Neuronal stem cell (in vitro differentiated cells): ENCODE measurements at regions not wholly inside any gene's neighbourhood (a gene's known extent, or its start where the extent isn't known, plus 50 kb on each side); places are given as distances from the start of the nearest gene placed in this dataset.

Source experiments
- DNase-seq: peaks from one replicate; pipeline ENCODE4 v3.0.0-alpha.2; 2013; ENCODE audit warnings: low spot score
- H2AFZ ChIP-seq: one replicate; pipeline ENCODE4 v1.6.1; 2013; ENCODE audit warnings: mild to moderate bottlenecking, low read length, inconsistent platforms
- H2AK5ac ChIP-seq: 2 replicates; pipeline ENCODE4 v1.6.1; 2013; ENCODE audit warnings: low read depth, mild to moderate bottlenecking, inconsistent platforms, low read length, moderate library complexity, mixed read lengths
- H2BK120ac ChIP-seq: 2 replicates; pipeline ENCODE4 v1.6.1; 2013; ENCODE audit warnings: low read depth, mild to moderate bottlenecking, inconsistent platforms, low read length, moderate library complexity, mixed read lengths
- H2BK12ac ChIP-seq: one replicate; pipeline ENCODE4 v1.6.1; 2013; ENCODE audit warnings: low read length, inconsistent platforms
- H2BK15ac ChIP-seq: 2 replicates; pipeline ENCODE4 v1.6.1; 2013; ENCODE audit warnings: mild to moderate bottlenecking, low read length, inconsistent platforms, mixed read lengths
- H2BK5ac ChIP-seq: one replicate; pipeline ENCODE4 v1.6.1; 2013; ENCODE audit warnings: inconsistent platforms, mild to moderate bottlenecking, low read length, moderate library complexity
- H3K14ac ChIP-seq: one replicate; pipeline ENCODE4 v1.6.1; 2013; ENCODE audit warnings: low read length, inconsistent platforms
- H3K18ac ChIP-seq: 2 replicates; pipeline ENCODE4 v1.6.1; 2013; ENCODE audit warnings: low read length, inconsistent platforms
- H3K23ac ChIP-seq: 2 replicates; pipeline ENCODE4 v1.6.1; 2013; ENCODE audit warnings: low read depth, mild to moderate bottlenecking, mixed read lengths, low read length, inconsistent platforms; ENCODE audit not compliant: poor library complexity
- H3K27ac ChIP-seq: replicated peaks from 3 replicates; pipeline ENCODE4 v1.5.1; 2013; ENCODE audit warnings: low read length, inconsistent platforms
- H3K27me3 ChIP-seq, 3 experiments: 2 replicates each; pipeline ENCODE4 v1.6.1; 2013; ENCODE audit warnings: low read length in 3 of 3, mild to moderate bottlenecking in 2 of 3, inconsistent platforms in 1 of 3, low read depth in 1 of 3, mixed read lengths in 1 of 3, moderate library complexity in 1 of 3; ENCODE audit not compliant: control insufficient read depth in 3 of 3, insufficient read depth in 3 of 3
- H3K36me3 ChIP-seq, 2 donors: replicated peaks in 1 of 2; 2 replicates each; pipeline ENCODE4 v1.6.1; 2013; ENCODE audit warnings: low read length in 2 of 2; ENCODE audit not compliant: control insufficient read depth in 2 of 2, insufficient read depth in 2 of 2
- H3K4ac ChIP-seq: 2 replicates; pipeline ENCODE4 v1.6.1; 2013; ENCODE audit warnings: inconsistent platforms, mild to moderate bottlenecking, low read length, moderate library complexity
- H3K4me1 ChIP-seq, 2 donors: 1 replicate in 1 of 2; 2 replicates in 1 of 2; pipeline ENCODE4 v1.6.1; 2013; ENCODE audit warnings: low read length in 2 of 2, low read depth in 1 of 2; ENCODE audit not compliant: control insufficient read depth in 2 of 2, insufficient read depth in 1 of 2
- H3K4me2 ChIP-seq: one replicate; pipeline ENCODE4 v1.6.1; 2013; ENCODE audit warnings: mild to moderate bottlenecking, low read length, inconsistent platforms; ENCODE audit not compliant: insufficient read depth, poor library complexity, severe bottlenecking
- H3K4me3 ChIP-seq, 2 donors: 2 replicates each; pipeline ENCODE4 v1.5.1; 2013; ENCODE audit warnings: low read length in 2 of 2, mild to moderate bottlenecking in 2 of 2, inconsistent platforms in 1 of 2, moderate library complexity in 1 of 2
- H3K79me1 ChIP-seq: one replicate; pipeline ENCODE4 v1.6.1; 2013; ENCODE audit warnings: low read depth, mild to moderate bottlenecking, inconsistent platforms, low read length, moderate library complexity
- H3K9ac ChIP-seq: one replicate; pipeline ENCODE4 v1.6.1; 2013; ENCODE audit warnings: mild to moderate bottlenecking, low read depth, low read length, inconsistent platforms; ENCODE audit not compliant: poor library complexity
- H3K9me3 ChIP-seq, 2 donors: replicated peaks in 1 of 2; 2 replicates each; pipeline versions ENCODE3 to v1.6.1; 2013; ENCODE audit warnings: low read length in 2 of 2, mild to moderate bottlenecking in 2 of 2, inconsistent platforms in 1 of 2, low read depth in 1 of 2, mixed read lengths in 1 of 2, moderate library complexity in 1 of 2; ENCODE audit not compliant: control insufficient read depth in 2 of 2, insufficient read depth in 1 of 2
- H4K8ac ChIP-seq: one replicate; pipeline ENCODE4 v1.6.1; 2013; ENCODE audit warnings: low read depth, mild to moderate bottlenecking, inconsistent platforms, low read length, moderate library complexity
- H4K91ac ChIP-seq: one replicate; pipeline ENCODE4 v1.6.1; 2013; ENCODE audit warnings: low read length, low read depth, mild to moderate bottlenecking, inconsistent platforms; ENCODE audit not compliant: poor library complexity
- WGBS, 2 donors: extraction: QIAGEN DNeasy Blood & Tissue Kit; methylation state at CpG; one replicate each; pipeline ENCODE4 v1.1.7; 2013; ENCODE audit warnings: missing lambda C conversion rate in 2 of 2, mixed read lengths in 1 of 2; ENCODE audit not compliant: insufficient read length in 2 of 2, insufficient replicate concordance in 1 of 2; ENCODE audit errors: extremely low coverage in 2 of 2; 5-methylcytosine and 5-hydroxymethylcytosine counted together

DNA sequence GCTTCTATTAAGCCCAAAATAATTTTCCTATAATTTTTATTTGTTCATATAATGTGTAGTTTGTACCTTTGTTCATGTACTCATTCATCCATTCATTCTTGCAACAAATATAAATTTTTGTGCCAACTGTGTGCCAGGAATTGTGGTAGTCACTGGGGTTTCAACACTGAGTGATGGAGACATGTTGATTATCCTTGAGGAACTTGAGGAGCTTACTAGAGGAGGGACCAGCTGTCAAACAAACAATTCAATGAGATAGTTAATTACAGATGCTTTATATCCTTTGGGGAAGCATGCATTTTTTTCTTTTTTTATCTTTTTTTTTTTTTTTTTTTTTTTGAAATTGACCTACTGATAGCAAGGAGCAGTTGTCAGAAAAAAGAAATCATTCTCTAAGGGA is 324.8 kb downstream of the GABRG2 start:
- no peak overlapping the region for H3K4me2 ChIP-seq
- H3K23ac ChIP-seq = no peak overlapping the region
- no peaks in the 10 kb centered on the region for H3K27me3 ChIP-seq
- H3K9me3 ChIP-seq = no peaks in the 10 kb centered on the region
- no peak overlapping the region for H2BK12ac ChIP-seq
- H3K9ac ChIP-seq = no peak overlapping the region
- H2BK15ac ChIP-seq = no peak overlapping the region
- H3K36me3 ChIP-seq = no peaks in the 10 kb centered on the region
- H4K91ac ChIP-seq = no peak overlapping the region
- H4K8ac ChIP-seq = no peak overlapping the region
- H3K27ac ChIP-seq = no peak overlapping the region
- H3K79me1 ChIP-seq = no peaks in the 10 kb centered on the region
- no peak for DNase-seq
- H2AFZ ChIP-seq = no peak overlapping the region
- no peak overlapping the region for H2BK120ac ChIP-seq
- H3K4me3 ChIP-seq = no peak overlapping the region
- H2BK5ac ChIP-seq = no peak overlapping the region
- H2AK5ac ChIP-seq = no peak overlapping the region
- no peaks in the 10 kb centered on the region for H3K4me1 ChIP-seq
- no peak overlapping the region for H3K14ac ChIP-seq
- H3K18ac ChIP-seq = no peak overlapping the region
- no peak overlapping the region for H3K4ac ChIP-seq

GRCh38 chr5:162393534-162393933 is 326.0 kb downstream of the GABRG2 start:
- H3K18ac ChIP-seq = no peak overlapping the region
- DNase-seq = no peak
- no peak overlapping the region for H2BK5ac ChIP-seq
- no peak overlapping the region for H2AFZ ChIP-seq
- H4K8ac ChIP-seq = no peak overlapping the region
- H3K4me1 ChIP-seq = no peaks in the 10 kb centered on the region
- no peak overlapping the region for H3K14ac ChIP-seq
- H3K9ac ChIP-seq = no peak overlapping the region
- H3K4me3 ChIP-seq = no peak overlapping the region
- WGBS, 2 donors = no CpG with 5 or more reads among the region's 4 CpGs
- no peaks in the 10 kb centered on the region for H3K79me1 ChIP-seq
- H3K36me3 ChIP-seq = no peaks in the 10 kb centered on the region
- no peak overlapping the region for H3K23ac ChIP-seq
- no peaks in the 10 kb centered on the region for H3K27me3 ChIP-seq
- H4K91ac ChIP-seq = no peak overlapping the region
- no peak overlapping the region for H3K27ac ChIP-seq
- H2AK5ac ChIP-seq = no peak overlapping the region
- no peak overlapping the region for H2BK15ac ChIP-seq
- no peaks in the 10 kb centered on the region for H3K9me3 ChIP-seq
- H3K4me2 ChIP-seq = no peak overlapping the region
- no peak overlapping the region for H3K4ac ChIP-seq
- no peak overlapping the region for H2BK120ac ChIP-seq
- H2BK12ac ChIP-seq = no peak overlapping the region

DNA sequence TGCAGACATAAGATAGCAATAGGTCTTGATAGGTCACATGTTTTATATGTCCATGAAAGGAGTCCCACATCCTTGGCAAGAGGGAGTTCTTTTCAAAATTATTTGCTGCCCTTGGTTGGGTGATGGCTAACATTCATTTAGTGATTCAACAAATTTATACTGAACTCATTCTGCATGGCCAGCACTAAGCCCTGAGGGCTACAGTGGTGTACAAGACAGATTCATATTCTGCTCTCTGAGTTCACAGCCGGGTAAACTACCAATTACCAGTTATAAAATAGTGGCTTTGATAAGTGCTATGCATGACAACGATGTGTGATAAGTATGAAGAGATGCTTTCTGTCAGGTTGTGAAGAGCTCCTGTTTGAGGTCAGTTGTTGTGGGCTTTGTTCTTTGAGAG is 340.0 kb downstream of the GABRG2 start:
- H3K4me1 ChIP-seq = no peaks in the 10 kb centered on the region
- no peak overlapping the region for H2BK120ac ChIP-seq
- no peaks in the 10 kb centered on the region for H3K79me1 ChIP-seq
- no peak overlapping the region for H4K91ac ChIP-seq
- H3K18ac ChIP-seq = no peak overlapping the region
- H3K4ac ChIP-seq = no peak overlapping the region
- H2BK5ac ChIP-seq = no peak overlapping the region
- no peak overlapping the region for H3K4me3 ChIP-seq
- no peaks in the 10 kb centered on the region for H3K9me3 ChIP-seq
- H3K27me3 ChIP-seq = no peaks in the 10 kb centered on the region
- no peak overlapping the region for H2AK5ac ChIP-seq
- H2BK15ac ChIP-seq = no peak overlapping the region
- H3K9ac ChIP-seq = no peak overlapping the region
- H3K4me2 ChIP-seq = no peak overlapping the region
- H3K36me3 ChIP-seq = no peaks in the 10 kb centered on the region
- no peak overlapping the region for H3K27ac ChIP-seq
- no CpG with 5 or more reads among the region's 2 CpGs for WGBS, 2 donors
- no peak overlapping the region for H2BK12ac ChIP-seq
- no peak overlapping the region for H4K8ac ChIP-seq
- no peak overlapping the region for H3K14ac ChIP-seq
- no peak overlapping the region for H3K23ac ChIP-seq
- no peak for DNase-seq
- H2AFZ ChIP-seq = no peak overlapping the region

- Histone ChIP-seq H3K79me1 (no peaks in the 10 kb centered on the region), H2BK12ac (no peak overlapping the region), H2BK120ac (no peak overlapping the region), H3K4me2 (no peak overlapping the region), H3K27me3 (no peaks in the 10 kb centered on the region), H3K4ac (no peak overlapping the region), H4K91ac (no peak overlapping the region), H3K36me3 (no peaks in the 10 kb centered on the region), H3K18ac (no peak overlapping the region), H3K9me3 (no peaks in the 10 kb centered on the region), H2AK5ac (no peak overlapping the region), H3K9ac (no peak overlapping the region), H3K23ac (no peak overlapping the region), H3K27ac (no peak overlapping the region), H3K14ac (no peak overlapping the region), H4K8ac (no peak overlapping the region), H2AFZ (no peak overlapping the region), H2BK15ac (no peak overlapping the region), H2BK5ac (no peak overlapping the region), H3K4me3 (no peak overlapping the region), H3K4me1 (no peaks in the 10 kb centered on the region)
- WGBS, 2 donors = no CpG with 5 or more reads among the region's 8 CpGs
- no peak for DNase-seq
These were observed 342.8 kb downstream of the GABRG2 start for GRCh38 chr5:162410365-162410764.
